Memory B cell (primary cell): ENCODE measurements at regions not wholly inside any gene's neighbourhood (a gene's known extent, or its start where the extent isn't known, plus 50 kb on each side); places are given as distances from the start of the nearest gene placed in this dataset.
A peak's percentile ranks its signal among the peaks of the same experiment; 100 is the strongest.

Experiments
- ATAC-seq: fragments of 150-1000 bp; cut with Tn5 transposase; 2 replicates; pipeline ENCODE4 v1.10.0; 2021; ENCODE audit warnings: low read depth, mild to moderate bottlenecking, moderate library complexity
- DNase-seq, 2 donors: peaks; one replicate each; pipeline ENCODE4 v3.0.0; 2022; ENCODE audit warnings: low spot score in 2 of 2
- H3K27ac Mint-ChIP-seq: one replicate; pipeline ENCODE4 v1.8.0; 2022; ENCODE audit warnings: mild to moderate bottlenecking, moderate library complexity, mixed read lengths
- H3K27me3 Mint-ChIP-seq: one replicate; pipeline ENCODE4 v1.8.0; 2022; ENCODE audit warnings: mixed read lengths
- H3K36me3 Mint-ChIP-seq: one replicate; pipeline ENCODE4 v1.8.0; 2022; ENCODE audit warnings: mild to moderate bottlenecking, mixed read lengths
- H3K4me1 Mint-ChIP-seq: one replicate; pipeline ENCODE4 v1.8.0; 2022; ENCODE audit warnings: mixed read lengths
- H3K4me3 Mint-ChIP-seq: one replicate; pipeline ENCODE4 v1.8.0; 2022; ENCODE audit warnings: mild to moderate bottlenecking, moderate library complexity, mixed read lengths
- H3K9me3 Mint-ChIP-seq: one replicate; pipeline ENCODE4 v1.8.0; 2022; ENCODE audit warnings: mixed read lengths

- Mint-ChIP-seq H3K27me3 (no peaks in the 10 kb centered on the region), H3K27ac (peak overlapping the region; percentile 59), H3K4me1 (peaks cover 16% of the 10 kb centered on the region), H3K9me3 (no peaks in the 10 kb centered on the region), H3K36me3 (no peaks in the 10 kb centered on the region), H3K4me3 (no peak overlapping the region)
- DNase-seq: no peak
- ATAC-seq: no peak
Observed at GRCh38 chr21:29228306-29228705, 70.4 kb upstream of the BACH1 start.

- Mint-ChIP-seq H3K36me3 (no peaks in the 10 kb centered on the region), H3K27me3 (no peaks in the 10 kb centered on the region), H3K9me3 (no peaks in the 10 kb centered on the region), H3K4me3 (no peak overlapping the region), H3K27ac (peak overlapping the region; percentile 96), H3K4me1 (peaks cover 30% of the 10 kb centered on the region)
- DNase-seq (no peak), ATAC-seq (no peak)
Observed at GRCh38 chr21:29230551-29231261, 68.0 kb upstream of the BACH1 start.

- H3K27me3 Mint-ChIP-seq: no peaks in the 10 kb centered on the region
- H3K4me1 Mint-ChIP-seq: peaks cover 42% of the 10 kb centered on the region
- H3K4me3 Mint-ChIP-seq: no peak overlapping the region
- DNase-seq (no peak), ATAC-seq (no peak)
- H3K36me3 Mint-ChIP-seq: no peaks in the 10 kb centered on the region
- no peaks in the 10 kb centered on the region for H3K9me3 Mint-ChIP-seq
- peak overlapping the region; percentile 96 for H3K27ac Mint-ChIP-seq
Observed at GRCh38 chr21:29231756-29232529, 66.8 kb upstream of the BACH1 start.

GRCh38 chr21:29232530-29233255, 66.0 kb upstream of the BACH1 start:
- no peak for DNase-seq
- peak overlapping the region; percentile 51 for H3K4me3 Mint-ChIP-seq
- H3K27ac Mint-ChIP-seq: peak overlapping the region; percentile 96
- H3K27me3 Mint-ChIP-seq: no peaks in the 10 kb centered on the region
- H3K9me3 Mint-ChIP-seq: no peaks in the 10 kb centered on the region
- H3K4me1 Mint-ChIP-seq: peaks cover 47% of the 10 kb centered on the region
- H3K36me3 Mint-ChIP-seq: no peaks in the 10 kb centered on the region
- no peak for ATAC-seq

GRCh38 chr21:29233256-29233546, 65.5 kb upstream of the BACH1 start:
- peak overlapping the region; percentile 51 for H3K4me3 Mint-ChIP-seq
- H3K9me3 Mint-ChIP-seq: no peaks in the 10 kb centered on the region
- peak overlapping the region; percentile 96 for H3K27ac Mint-ChIP-seq
- peak; percentile 50 for ATAC-seq
- DNase-seq: peak in 1 of 2 donors; percentile 56
- H3K36me3 Mint-ChIP-seq: no peaks in the 10 kb centered on the region
- peaks cover 50% of the 10 kb centered on the region for H3K4me1 Mint-ChIP-seq
- H3K27me3 Mint-ChIP-seq: no peaks in the 10 kb centered on the region

- Mint-ChIP-seq H3K9me3 (no peaks in the 10 kb centered on the region), H3K4me3 (peak overlapping the region; percentile 51), H3K36me3 (no peaks in the 10 kb centered on the region), H3K4me1 (peaks cover 53% of the 10 kb centered on the region), H3K27ac (peak overlapping the region; percentile 96), H3K27me3 (no peaks in the 10 kb centered on the region)
- ATAC-seq (peak; percentile 86), DNase-seq (peak in 1 of 2 donors; percentile 66)
Observed at GRCh38 chr21:29233611-29234540, 64.8 kb upstream of the BACH1 start.

- H3K27ac Mint-ChIP-seq: peak overlapping the region; percentile 96
- DNase-seq (no peak), ATAC-seq (no peak)
- H3K36me3 Mint-ChIP-seq: no peaks in the 10 kb centered on the region
- peak overlapping the region; percentile 45 for H3K4me3 Mint-ChIP-seq
- no peaks in the 10 kb centered on the region for H3K9me3 Mint-ChIP-seq
- H3K4me1 Mint-ChIP-seq: peaks cover 54% of the 10 kb centered on the region
- H3K27me3 Mint-ChIP-seq: no peaks in the 10 kb centered on the region
Observed at GRCh38 chr21:29235714-29236197, 63.0 kb upstream of the BACH1 start.

GRCh38 chr21:29236201-29236600, 62.5 kb upstream of the BACH1 start:
- H3K27ac Mint-ChIP-seq: peak overlapping the region; percentile 96
- no peaks in the 10 kb centered on the region for H3K9me3 Mint-ChIP-seq
- no peak for DNase-seq
- no peaks in the 10 kb centered on the region for H3K27me3 Mint-ChIP-seq
- no peak overlapping the region for H3K4me3 Mint-ChIP-seq
- H3K36me3 Mint-ChIP-seq: no peaks in the 10 kb centered on the region
- H3K4me1 Mint-ChIP-seq: peaks cover 51% of the 10 kb centered on the region
- ATAC-seq: no peak

- H3K27me3 Mint-ChIP-seq: no peaks in the 10 kb centered on the region
- ATAC-seq (peak; percentile 30), DNase-seq (peak in 1 of 2 donors; percentile 20)
- no peaks in the 10 kb centered on the region for H3K9me3 Mint-ChIP-seq
- H3K36me3 Mint-ChIP-seq: no peaks in the 10 kb centered on the region
- H3K4me1 Mint-ChIP-seq: peaks cover 48% of the 10 kb centered on the region
- peak overlapping the region; percentile 22 for H3K4me3 Mint-ChIP-seq
- H3K27ac Mint-ChIP-seq: peak overlapping the region; percentile 96
Observed at GRCh38 chr21:29237110-29238052, 61.3 kb upstream of the BACH1 start.

- H3K4me3 Mint-ChIP-seq: peak overlapping the region; percentile 22
- H3K4me1 Mint-ChIP-seq: peaks cover 45% of the 10 kb centered on the region
- no peaks in the 10 kb centered on the region for H3K9me3 Mint-ChIP-seq
- H3K27me3 Mint-ChIP-seq: no peaks in the 10 kb centered on the region
- H3K36me3 Mint-ChIP-seq: no peaks in the 10 kb centered on the region
- H3K27ac Mint-ChIP-seq: peak overlapping the region; percentile 96
- DNase-seq (no peak), ATAC-seq (no peak)
Observed at GRCh38 chr21:29238053-29238966, 60.4 kb upstream of the BACH1 start.

- H3K27me3 Mint-ChIP-seq: no peaks in the 10 kb centered on the region
- DNase-seq: no peak
- H3K27ac Mint-ChIP-seq: peak overlapping the region; percentile 15
Observed at GRCh38 chr21:29238967-29239290, 59.8 kb upstream of the BACH1 start.

GRCh38 chr21:29240136-29240535, 58.6 kb upstream of the BACH1 start:
- Mint-ChIP-seq H3K9me3 (no peaks in the 10 kb centered on the region), H3K27me3 (no peaks in the 10 kb centered on the region), H3K27ac (no peak overlapping the region), H3K4me1 (peaks cover 34% of the 10 kb centered on the region), H3K4me3 (no peak overlapping the region), H3K36me3 (no peaks in the 10 kb centered on the region)
- DNase-seq (no peak), ATAC-seq (no peak)

More at GRCh38 chr21:29238967-29239290, 59.8 kb upstream of the BACH1 start:
- no peaks in the 10 kb centered on the region for H3K36me3 Mint-ChIP-seq
- no peaks in the 10 kb centered on the region for H3K9me3 Mint-ChIP-seq
- peaks cover 40% of the 10 kb centered on the region for H3K4me1 Mint-ChIP-seq
- no peak overlapping the region for H3K4me3 Mint-ChIP-seq
- ATAC-seq: no peak
